ENCODE measurements at regions not wholly inside any gene's neighbourhood (a gene's known extent, or its start where the extent isn't known, plus 50 kb on each side); places are given as distances from the start of the nearest gene placed in this dataset.

DNA sequence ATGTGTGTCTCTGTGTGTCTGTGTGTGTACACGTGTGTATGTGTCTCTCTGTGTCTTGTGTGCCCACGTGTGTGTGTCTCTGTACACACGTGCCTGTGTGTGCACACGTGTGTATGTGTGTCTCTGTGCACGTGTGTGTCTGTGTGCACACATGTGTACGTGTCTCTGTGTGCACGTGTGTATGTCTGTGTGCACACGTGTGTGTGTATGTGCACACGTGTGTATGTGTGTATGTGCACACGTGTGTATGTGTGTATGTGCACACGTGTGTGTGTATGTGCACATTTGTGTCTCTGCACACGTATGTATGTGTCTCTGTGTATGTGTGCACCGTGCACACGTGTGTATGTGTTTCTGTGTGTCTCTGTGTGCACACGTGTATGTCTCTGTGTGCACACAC, 248.7 kb upstream of the SHH start:
- TF ChIP-seq ZNF83 (CRISPR knock-in tag; IDR thresholded peaks at IDR 0.05; ENCODE audit: borderline replicate concordance), result no peak
- TF ChIP-seq, protein P1, sequence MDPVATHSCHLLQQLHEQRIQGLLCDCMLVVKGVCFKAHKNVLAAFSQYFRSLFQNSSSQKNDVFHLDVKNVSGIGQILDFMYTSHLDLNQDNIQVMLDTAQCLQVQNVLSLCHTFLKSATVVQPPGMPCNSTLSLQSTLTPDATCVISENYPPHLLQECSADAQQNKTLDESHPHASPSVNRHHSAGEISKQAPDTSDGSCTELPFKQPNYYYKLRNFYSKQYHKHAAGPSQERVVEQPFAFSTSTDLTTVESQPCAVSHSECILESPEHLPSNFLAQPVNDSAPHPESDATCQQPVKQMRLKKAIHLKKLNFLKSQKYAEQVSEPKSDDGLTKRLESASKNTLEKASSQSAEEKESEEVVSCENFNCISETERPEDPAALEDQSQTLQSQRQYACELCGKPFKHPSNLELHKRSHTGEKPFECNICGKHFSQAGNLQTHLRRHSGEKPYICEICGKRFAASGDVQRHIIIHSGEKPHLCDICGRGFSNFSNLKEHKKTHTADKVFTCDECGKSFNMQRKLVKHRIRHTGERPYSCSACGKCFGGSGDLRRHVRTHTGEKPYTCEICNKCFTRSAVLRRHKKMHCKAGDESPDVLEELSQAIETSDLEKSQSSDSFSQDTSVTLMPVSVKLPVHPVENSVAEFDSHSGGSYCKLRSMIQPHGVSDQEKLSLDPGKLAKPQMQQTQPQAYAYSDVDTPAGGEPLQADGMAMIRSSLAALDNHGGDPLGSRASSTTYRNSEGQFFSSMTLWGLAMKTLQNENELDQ (CRISPR knock-in tag; IDR thresholded peaks at IDR 0.05; ENCODE audit: borderline replicate concordance), result no peak

All from HepG2 (cell line).